ENCODE measurements at regions not wholly inside any gene's neighbourhood (a gene's known extent, or its start where the extent isn't known, plus 50 kb on each side); places are given as distances from the start of the nearest gene placed in this dataset.

DNA sequence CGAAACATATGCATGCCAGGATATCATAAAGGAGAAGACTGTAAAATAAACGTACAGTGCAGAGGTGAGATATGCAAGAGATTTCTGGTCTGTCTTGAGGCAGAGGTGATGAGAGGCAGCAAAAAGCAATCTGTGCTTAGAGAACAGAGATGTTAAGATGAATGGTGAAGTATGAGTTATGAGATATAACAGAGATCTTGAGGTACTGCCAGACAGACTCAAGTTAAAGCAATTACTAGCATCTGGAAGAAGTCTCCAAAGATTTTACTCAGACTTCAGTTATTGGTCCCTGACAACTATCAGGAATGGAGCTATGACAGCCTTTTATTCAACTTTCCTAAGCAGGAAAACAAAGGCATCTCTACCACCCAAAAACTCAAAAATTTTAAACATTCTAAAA is 122.8 kb upstream of the DST start:
- DNase-seq = no peak

DNA sequence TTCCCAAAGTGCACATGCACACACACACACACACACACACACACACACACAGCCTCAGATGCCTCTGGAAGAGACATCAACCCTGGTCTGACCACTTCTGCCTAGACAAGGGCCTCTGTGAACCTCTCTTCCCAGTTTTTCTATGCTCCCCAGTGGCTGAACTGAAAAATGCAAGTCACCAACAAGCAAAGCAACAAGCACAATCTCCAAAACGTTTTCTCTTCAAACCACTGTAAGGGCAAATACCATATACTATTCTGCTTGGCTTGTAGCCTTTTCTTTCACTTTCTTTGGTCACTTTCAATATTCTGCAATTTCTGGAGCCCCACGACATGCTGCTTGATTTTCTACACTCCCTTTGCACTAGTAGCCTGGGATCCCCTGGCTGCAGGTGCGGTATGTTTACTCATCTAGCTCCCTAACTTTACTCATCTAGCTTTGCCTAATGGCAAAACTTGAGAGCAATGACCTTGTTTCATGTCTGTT is 121.4 kb upstream of the DST start:
- DNase-seq = no peak

DNA sequence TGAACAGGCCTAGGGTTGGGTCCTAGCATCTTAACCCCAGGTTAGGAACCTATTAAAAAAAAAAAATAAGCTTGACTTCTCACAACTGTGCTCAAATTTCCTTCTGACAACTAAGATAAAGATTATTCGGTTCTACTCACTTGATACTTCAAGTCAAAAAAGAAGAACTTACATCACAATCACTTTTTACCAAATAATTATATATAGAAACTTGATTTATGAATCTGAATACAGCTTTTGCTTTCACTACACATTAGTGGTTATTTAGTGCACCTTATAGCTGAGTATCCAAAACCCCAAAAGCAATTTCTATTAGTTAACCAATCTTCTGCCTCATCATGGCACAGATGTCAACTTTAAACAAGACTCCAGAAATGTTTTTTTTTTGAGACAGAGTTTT is 119.0 kb upstream of the DST start:
- no peak for DNase-seq

DNA sequence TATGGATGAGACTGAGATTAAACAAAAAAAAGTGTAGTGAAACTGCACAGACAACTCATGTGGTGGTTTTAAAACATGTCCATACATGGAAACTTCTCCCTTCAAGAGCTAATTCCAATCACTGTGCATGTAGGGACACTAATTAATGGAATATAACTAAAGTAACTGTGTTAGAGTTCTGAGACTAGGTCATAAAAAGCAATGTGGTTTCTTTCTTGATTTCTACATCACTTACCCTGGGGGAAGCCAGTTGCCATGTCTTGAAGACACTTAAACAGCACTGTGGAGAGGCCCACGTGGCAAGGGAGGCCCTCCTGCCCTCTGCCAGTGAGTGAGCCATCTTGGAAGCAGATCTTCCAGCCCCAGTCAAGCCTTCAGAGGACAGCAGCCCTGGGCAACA is 118.2 kb upstream of the DST start:
- DNase-seq = no peak

DNA sequence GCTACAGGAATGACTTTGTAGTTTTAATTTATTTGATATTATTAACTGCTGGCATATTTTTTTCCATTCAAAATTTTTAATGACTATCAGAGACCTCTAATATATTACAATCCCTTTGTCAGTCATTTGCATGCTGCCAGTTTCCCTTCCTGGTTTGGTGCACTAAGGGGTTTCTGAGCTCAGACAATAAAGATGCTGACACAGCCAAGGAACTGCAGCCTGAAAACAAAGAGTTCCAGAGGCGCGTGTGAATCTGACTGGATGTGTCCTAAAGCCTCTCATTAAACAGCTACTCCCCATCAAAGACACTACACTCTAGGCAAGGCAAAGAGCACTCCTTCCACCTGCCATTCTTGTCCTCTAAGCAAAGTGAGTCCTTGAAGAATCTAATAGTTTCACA is 116.8 kb upstream of the DST start:
- no peak for DNase-seq

DNA sequence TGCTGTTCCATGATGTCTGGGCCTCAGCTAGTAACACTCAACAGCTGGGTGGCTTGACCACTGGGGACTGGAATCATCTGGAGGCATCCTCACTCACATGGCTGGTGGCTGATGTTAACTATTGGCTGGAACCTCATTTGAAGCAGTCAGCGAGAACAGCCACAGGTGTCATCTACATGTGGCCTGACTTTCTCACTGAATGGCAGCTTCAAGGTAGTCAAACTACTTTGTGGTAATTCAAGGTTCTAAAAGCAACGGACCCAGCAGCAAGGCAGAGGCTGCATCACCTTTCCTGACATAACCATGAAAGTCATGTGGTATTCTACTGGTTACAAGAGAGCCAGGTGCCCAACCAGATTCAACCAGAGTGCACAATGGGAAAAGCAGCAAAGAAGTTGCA is 115.9 kb upstream of the DST start:
- DNase-seq = no peak

DNA sequence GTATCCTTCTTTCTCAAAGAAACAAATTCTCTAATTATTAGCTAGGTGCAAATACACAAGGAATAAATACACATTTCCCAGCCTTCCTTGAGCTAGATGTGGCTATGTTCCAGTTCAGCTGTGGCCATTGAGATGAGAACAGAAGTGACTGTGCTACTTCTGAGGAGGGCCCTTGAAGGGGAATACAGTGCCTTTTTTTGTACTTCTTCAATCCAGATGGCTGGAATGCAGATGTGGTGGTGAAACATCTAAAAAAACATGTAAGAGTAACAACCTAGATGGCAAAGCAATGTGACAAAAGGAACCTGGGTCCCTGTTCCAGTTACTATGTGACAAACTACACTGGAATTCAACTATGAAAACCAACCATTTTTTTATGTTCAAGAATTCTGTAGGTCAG is 115.4 kb upstream of the DST start:
- no peak for DNase-seq

DNA sequence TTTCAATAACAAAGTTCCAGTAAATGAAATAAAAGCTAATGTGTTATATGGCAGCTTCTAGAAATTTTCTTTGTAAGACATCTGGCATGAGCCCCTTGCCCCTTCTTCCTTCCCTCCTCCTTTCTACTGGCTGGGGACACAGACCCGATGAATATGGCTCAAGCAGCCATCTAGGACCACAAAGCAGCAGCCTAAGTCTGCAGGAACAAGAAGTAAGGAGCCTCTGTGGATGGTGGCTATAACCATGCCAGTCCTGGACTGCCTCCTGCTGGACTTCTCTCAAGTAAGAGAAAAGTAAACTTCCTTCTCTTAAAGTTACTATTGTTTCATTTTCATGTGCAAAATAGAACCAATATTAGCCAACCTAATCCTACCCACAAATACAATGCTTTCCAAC is 114.9 kb upstream of the DST start:
- no peak for DNase-seq

DNA sequence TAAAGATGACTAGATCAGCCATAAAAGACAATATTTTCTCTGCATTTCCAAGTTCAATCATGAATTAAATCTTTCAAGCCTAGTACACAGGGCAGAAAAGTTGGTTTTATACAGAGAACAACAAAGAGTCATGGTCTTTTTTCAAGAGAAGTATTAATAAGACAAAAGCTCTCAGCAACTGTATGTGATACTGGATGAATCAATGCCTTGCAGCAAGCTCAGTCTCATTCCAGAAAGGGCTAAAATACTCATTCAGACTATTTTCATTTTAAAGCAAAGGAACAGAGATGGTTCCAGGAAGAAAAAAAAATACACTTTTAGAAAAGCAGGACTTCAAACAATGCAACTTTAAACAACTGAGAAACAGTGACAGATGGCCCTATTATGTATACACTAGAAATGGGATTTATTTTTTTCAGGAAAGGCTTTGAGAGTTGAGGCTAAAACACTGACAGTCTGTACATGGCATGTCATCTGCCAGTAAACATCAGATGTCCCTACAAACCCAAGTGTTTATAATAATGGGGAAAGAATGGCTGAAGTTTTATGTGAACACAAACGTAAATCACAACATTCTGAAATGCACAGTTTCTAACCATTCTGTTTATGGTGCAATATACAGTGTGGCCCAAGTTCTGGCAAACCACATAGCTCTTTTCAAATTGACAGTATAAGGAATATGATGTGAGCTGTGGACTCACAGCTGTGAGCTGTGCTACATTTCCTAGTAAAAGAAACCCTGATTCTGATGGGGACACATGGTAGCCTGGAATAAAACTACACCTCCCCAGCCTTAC is 114.3 kb upstream of the DST start:
- no peak for DNase-seq

DNA sequence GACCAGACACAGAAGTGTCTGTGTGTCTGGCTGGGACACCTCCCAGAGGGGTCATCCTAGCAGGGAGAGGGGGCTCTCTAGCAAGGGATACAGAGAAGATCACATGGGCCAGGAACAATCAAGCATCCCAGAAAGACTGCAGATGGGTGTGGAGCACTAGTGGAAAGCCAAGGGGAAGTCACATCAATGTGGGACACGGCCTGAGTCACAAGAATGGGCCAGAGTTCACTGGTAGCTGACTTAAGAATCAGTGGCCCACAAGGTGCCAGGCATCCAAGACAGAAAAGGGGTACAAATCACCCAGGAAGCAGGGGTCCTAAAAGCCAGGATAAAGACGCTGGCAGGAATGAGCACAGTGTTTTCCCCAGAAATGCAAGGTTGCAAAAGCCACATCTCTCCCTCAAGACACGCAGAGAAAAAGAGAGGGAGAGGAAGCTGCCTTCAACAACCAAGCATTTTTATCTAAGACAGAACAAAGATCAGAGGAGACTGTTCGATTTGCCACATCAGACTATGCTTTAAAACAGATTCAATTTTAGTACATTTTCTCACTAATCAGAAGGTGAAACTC is 113.6 kb upstream of the DST start:
- DNase-seq = no peak

DNA sequence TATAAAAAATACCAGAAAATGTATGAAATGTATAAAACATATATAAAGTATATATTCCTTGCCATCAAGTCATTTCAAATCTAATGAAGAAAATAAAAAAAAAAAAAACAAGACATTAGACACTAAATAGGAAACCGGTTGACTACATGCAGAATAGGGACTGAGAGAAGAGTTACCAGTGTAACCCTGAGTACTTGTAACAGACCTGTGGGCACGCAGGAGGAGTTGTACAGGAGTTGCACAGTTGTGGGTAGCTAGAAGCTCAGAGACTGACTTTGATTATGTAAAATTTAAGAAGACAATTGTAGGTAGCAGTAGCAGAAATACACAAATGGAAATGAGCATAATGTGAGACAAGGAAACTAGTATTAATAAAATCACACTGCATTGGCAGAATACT is 112.4 kb upstream of the DST start:
- DNase-seq = no peak

DNA sequence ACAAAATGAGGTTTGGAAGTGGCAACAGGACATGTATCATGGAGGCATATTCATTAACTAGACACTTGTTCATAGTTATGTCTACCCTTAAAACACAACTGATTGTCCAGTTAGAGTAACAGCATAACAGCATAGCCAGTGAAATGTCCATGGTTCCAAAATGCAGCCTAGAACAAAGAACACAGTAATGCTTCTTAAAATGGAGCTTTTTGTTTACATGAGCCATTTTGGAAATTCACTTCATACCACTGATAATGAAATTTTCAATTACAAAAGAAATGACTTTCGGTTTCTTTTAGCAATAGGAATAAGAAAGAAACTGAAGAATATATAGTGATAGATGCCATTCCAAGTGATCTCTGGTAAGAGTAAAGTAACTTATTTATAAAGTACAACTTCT is 111.1 kb upstream of the DST start:
- DNase-seq = no peak

DNA sequence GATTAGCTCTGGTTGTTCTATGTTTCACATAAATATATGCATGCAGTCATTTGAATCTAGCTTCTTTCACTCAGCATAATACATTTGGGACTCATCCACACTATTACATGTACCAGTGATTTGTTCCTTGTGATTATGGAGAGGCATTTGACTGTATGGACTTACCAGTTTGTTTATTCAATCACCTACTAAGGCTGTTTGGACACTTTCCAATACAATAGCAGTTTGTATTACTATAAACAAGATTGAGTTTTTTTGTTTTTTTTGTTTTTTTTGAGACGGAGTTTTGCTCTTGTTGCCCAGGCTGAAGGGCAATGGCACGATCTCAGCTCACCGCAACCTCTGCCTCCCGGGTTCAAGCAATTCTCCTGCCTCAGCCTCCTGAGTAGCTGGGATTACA is 109.8 kb upstream of the DST start:
- DNase-seq = no peak

DNA sequence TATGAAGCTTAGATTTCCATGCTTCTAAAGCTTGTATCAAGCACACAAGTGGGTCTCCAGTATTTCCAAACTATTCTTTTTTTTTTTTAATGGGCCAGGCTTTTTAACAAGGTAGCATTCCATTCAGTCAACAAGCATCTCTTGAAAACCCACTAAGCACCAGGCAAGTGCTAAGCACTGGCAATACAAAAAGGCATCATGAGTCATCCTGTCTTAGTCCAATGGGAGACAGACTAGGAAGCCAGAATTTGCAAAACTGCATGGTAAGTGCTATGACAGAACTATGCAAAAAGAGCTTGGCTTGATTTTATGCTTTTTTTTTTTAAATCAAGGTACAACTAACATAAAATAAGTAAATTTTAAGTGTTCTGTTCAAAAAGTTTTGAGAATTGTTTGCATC is 109.3 kb upstream of the DST start:
- DNase-seq = no peak

DNA sequence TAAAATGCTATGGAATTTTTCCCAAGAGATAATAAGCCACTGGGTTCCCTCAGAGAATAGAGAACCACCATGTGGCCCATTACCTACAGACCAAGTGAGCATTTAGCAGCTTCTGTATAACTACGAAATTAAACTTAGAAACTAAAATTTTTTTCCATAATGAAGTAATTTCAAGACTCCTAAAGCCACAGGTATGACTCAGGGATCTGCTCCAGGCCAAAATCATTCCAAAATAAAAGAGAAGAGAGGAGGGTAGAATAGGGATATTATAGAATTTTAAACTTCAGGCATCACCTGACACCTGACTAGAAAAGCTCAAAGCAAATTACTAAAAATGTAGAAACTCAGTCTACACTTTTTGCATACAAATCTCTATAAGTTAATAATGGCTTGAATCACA is 108.9 kb upstream of the DST start:
- DNase-seq = no peak

DNA sequence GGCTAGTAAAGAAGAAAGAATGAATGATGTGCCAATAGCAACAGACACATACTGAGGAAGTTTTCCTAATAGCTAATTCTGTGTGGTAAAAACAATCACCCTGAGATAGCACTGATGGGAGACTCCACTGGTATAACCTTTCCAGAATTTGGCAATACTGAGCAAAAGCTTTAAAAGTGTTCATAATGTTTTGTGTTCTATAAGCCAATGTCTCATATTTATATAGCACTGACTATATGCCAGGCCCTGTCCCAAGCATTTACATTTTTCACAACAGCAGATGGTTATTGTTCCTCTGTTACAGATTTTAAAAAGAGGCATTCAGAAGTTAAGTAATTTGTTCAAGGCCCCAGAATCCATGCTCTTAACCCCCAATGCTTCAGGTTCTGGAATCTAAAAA is 108.0 kb upstream of the DST start:
- DNase-seq = no peak

DNA sequence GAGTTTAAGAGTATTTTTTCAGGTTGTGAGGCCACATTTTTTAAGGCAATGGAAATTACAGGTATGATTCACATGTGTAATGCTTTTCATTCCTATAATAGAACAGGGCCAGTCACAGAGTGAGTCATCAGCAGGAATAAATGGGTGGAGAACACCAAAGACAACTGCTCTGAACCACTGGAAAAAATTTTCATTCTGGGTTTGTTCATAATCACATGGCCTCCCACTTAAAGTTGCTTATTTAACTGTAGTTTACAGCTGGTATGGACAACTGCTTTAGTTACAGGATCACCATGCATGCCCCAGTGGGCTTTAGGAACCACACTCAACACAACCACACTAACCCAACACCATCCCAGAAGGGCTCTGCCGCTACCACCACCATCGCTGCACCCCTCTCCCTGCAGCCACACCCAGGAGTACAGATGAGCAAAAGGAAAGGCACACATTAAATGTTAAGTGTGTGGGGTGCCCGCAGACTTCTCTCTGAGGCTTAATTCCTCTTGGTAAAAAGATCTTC is 107.0 kb upstream of the DST start:
- DNase-seq = no peak

DNA sequence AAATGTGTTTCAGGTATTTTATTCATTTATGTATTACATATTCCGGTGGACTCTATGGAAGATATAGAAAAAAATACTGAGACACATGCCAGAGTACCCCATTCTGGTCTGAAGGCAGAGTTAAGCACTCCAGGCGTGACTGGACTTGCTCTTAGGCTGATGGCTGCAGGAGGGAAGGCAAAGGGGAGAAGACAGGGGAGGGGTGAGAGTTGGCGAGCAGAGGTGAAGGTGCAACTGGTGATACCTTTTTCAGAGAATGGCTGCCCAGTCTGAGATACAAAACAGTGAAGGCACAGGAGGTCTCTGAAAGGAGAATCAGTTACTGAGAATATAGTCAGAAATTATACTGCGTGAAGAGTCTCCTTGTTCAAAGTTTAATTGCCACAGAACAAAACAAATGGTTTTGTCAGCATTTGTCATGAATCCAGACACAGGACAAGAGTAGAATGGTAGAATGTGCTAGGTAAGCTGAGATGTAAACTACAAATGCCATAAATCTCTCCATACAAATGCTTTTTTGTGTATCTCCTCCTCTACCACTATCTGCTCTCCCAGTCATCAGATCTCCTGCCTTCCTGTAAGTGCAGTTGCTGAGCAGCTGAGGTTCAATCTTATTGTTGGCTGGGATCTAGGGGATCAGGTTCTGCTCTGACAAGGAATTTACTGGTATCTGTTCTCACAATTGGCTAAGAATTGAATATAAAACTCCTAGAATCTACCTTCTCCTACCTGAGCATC is 104.2 kb upstream of the DST start:
- DNase-seq = no peak

DNA sequence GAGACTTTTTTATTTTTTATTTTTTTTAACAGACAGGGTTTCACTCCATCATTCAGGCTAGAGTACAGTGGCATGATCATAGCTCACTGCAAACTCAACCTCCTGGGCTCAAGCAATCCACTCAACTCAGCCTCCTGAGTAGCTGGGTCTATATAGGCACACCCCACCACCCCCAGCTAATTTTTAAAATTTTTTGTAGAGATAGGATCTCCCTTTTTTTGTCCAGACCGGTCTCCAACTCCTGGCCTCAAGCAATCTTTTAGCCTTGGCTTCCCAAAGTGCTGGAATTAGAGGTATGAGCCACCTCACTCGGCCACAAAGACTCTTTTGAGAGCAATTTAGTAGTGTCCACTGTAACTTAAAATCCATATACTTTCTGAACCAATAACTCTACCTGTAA is 103.3 kb upstream of the DST start:
- no peak for DNase-seq

DNA sequence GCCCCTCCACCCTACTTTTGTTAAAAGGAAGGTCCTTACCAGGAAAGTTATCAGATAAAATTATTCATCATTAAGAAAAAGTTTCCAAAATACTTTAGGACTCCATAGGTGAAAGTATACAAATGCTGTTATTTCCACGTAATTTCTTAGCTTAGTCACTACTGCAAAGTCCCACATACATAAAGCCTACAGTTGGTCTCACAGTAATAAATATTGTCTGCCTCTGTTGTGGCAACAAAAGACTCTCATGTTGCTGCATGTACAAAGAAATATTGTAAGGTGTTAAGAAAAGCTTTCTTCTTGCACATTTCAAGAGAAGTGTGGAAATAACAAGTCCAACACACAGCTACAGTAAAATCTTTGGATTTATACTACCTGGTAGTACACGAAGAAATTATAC is 102.4 kb upstream of the DST start:
- no peak for DNase-seq

DNA sequence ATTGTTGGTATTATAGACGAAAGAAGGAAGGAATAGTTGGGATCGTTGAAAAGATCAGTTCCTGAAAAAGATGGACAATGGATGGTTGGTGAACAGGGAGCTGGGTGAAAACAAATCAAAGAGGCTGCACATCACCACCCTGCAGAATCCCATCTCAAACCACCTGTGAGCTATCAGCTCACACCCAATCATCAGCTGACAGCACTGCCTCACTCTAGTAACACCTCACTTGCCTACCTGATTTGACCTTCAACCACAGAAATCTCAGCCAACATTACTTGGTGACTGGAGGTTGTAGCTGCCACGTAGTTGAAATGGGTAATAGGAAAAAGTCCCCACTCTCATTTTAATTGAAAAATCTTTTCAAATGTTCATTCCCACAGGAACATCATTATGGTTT is 101.8 kb upstream of the DST start:
- DNase-seq = no peak

DNA sequence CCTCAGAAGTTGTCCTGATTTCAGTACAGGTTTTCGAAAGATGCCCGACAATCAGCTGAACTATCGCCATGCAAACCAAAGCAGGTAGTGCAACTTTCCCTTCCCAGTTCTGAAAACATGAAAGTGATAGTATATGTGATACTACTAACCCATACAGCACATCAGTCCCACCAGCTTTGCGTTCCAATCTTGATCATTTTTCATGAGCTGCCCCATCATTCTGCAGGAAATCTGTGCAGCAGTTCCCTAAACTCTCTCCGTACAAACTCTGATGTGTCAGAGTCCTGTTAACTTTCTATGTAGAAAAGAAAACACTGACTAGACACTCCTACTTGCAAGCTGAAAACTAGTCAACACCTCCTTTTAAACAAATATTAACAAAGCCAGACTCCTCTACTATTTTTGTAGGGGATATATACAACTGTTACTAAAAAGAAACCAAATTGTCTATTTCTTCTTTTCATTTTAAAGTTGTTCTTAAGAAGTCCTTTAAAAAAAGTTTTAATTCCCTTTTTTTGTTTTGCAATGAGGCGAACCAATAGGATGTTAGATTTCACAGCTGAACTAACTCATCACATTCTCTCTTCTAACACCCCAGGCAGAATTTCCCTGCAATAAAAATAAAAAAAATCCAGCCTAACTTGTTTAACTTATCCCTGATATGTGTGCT is 99.6 kb upstream of the DST start:
- no peak for DNase-seq

DNA sequence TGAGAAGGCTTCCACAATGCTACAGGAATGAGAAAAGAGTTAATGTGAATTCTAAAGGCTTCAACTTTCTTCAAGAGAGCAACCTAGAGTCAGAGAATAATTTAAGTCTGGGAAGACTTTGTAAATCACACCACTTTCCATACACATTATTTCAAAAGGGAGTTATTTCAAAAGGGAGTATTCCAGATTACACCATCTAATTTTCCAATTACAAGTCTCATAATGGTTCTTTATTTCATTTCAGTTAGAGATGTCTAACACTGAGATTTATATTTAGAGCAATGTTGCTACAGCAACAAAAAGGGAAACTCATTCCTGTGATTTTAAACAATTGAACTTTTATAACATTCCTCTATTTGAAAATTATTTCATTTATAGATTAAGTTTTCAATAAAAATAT is 98.8 kb upstream of the DST start:
- no peak for DNase-seq

Data from NCI-H748 treated with DMSO at 0.1 percent for 48 hours (cell line).